DND-41 (cell line): ENCODE measurements at regions not wholly inside any gene's neighbourhood (a gene's known extent, or its start where the extent isn't known, plus 50 kb on each side); places are given as distances from the start of the nearest gene placed in this dataset.

Experiments used
- ATAC-seq: fragments of 200-7000 bp; cut with Tn5 transposase; 3 replicates; pipeline ENCODE4 v1.9.1; 2021; ENCODE audit warnings: low read depth; ENCODE audit not compliant: insufficient read depth
- DNase-seq: peaks from one replicate; pipeline ENCODE4 v3.0.0-alpha.2; 2020
- H2AFZ ChIP-seq: 2 replicates; pipeline ENCODE4 v1.6.0; 2012; ENCODE audit warnings: low read depth, low read length
- H3K27ac ChIP-seq: 2 replicates; pipeline ENCODE4 v1.5.1; 2012; ENCODE audit warnings: low read length, inconsistent platforms
- H3K27me3 ChIP-seq: fragments of 200-600 bp; sonication (generic); 2 replicates; pipeline ENCODE4 v1.6.0; 2012; ENCODE audit warnings: low read length, mild to moderate bottlenecking, inconsistent platforms; ENCODE audit not compliant: insufficient read depth, poor library complexity
- H3K36me3 ChIP-seq: 2 replicates; pipeline ENCODE4 v1.5.1; 2012; ENCODE audit warnings: low read length, inconsistent platforms; ENCODE audit not compliant: insufficient read depth
- H3K4me1 ChIP-seq: 2 replicates; pipeline ENCODE4 v1.5.1; 2012; ENCODE audit warnings: mild to moderate bottlenecking, low read length; ENCODE audit not compliant: insufficient read depth
- H3K4me2 ChIP-seq: 2 replicates; pipeline ENCODE4 v1.6.0; 2012; ENCODE audit warnings: mild to moderate bottlenecking, moderate library complexity, low read length, inconsistent platforms; ENCODE audit not compliant: insufficient read depth
- H3K4me3 ChIP-seq, 2 experiments: fragments of 200-600 bp in 1 of 2; shearing (Covaris generic) in 1 of 2; 2 replicates each; pipeline ENCODE4 v1.5.1; 2012 to 2016; ENCODE audit warnings: inconsistent platforms in 2 of 2, low read length in 2 of 2, mild to moderate bottlenecking in 2 of 2, low read depth in 1 of 2, moderate library complexity in 1 of 2
- H3K79me2 ChIP-seq: 2 replicates; pipeline ENCODE4 v1.6.0; 2012; ENCODE audit warnings: low read length, inconsistent platforms; ENCODE audit not compliant: insufficient read depth
- H3K9ac ChIP-seq: 2 replicates; pipeline ENCODE4 v1.6.0; 2012; ENCODE audit warnings: low read depth, mild to moderate bottlenecking, inconsistent platforms, low read length, moderate library complexity
- H3K9me3 ChIP-seq: 2 replicates; pipeline ENCODE4 v1.5.1; 2012; ENCODE audit warnings: low read length, moderate library complexity, mild to moderate bottlenecking, inconsistent platforms; ENCODE audit not compliant: insufficient read depth, severe bottlenecking
- H4K20me1 ChIP-seq: 2 replicates; pipeline ENCODE4 v1.6.0; 2012; ENCODE audit warnings: low read length; ENCODE audit not compliant: insufficient read depth
- CTCF ChIP-seq: IDR thresholded peaks from 2 replicates; pipeline ENCODE4 v1.5.1; 2012; ENCODE audit warnings: borderline replicate concordance, low read length, moderate library complexity, mild to moderate bottlenecking; ENCODE audit not compliant: poor library complexity, severe bottlenecking; ENCODE audit errors: extremely low read depth
- EZH2 ChIP-seq: IDR thresholded peaks from 3 replicates; pipeline ENCODE4 v1.6.1; 2012; ENCODE audit warnings: borderline replicate concordance, low read depth, mild to moderate bottlenecking, moderate library complexity, low read length, inconsistent platforms; ENCODE audit not compliant: severe bottlenecking

GRCh38 chr1:177706977-177707376, 262.9 kb downstream of the SEC16B start:
- no peaks in the 10 kb centered on the region for H3K36me3 ChIP-seq
- H3K27ac ChIP-seq: no peak overlapping the region
- H3K9ac ChIP-seq: no peak overlapping the region
- TF ChIP-seq CTCF: no peak
- no peak for TF ChIP-seq EZH2
- no peaks in the 10 kb centered on the region for H4K20me1 ChIP-seq
- H3K4me2 ChIP-seq: no peak overlapping the region
- no peaks in the 10 kb centered on the region for H3K27me3 ChIP-seq
- H3K79me2 ChIP-seq: no peaks in the 10 kb centered on the region
- ATAC-seq (no peak), DNase-seq (no peak)
- H3K4me1 ChIP-seq: no peaks in the 10 kb centered on the region
- no peak overlapping the region for H3K4me3 ChIP-seq
- no peak overlapping the region for H2AFZ ChIP-seq
- H3K9me3 ChIP-seq: no peaks in the 10 kb centered on the region

DNA sequence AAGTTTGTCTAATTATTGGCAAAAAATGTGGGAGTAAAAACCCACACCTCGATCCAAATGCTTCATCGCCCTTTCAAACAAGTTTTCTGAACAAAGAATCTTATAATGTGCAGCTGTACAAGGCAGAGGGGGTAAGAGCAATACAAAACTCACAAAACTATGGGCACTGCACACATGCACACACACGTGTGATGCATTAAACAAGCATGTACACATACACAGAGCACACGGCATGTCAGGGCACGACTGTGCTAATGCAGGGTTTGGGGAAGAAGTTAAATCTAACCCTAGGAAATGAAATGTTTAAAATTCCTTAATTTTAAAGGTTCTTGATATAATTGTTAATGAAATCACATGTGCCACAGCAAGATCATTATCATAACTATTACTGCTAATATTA, 264.0 kb downstream of the SEC16B start:
- Histone ChIP-seq H3K4me1 (no peaks in the 10 kb centered on the region), H2AFZ (no peak overlapping the region), H3K9ac (no peak overlapping the region), H3K27ac (no peak overlapping the region), H3K27me3 (no peaks in the 10 kb centered on the region), H3K36me3 (no peaks in the 10 kb centered on the region), H4K20me1 (no peaks in the 10 kb centered on the region), H3K9me3 (no peaks in the 10 kb centered on the region), H3K4me3 (no peak overlapping the region), H3K4me2 (no peak overlapping the region), H3K79me2 (no peaks in the 10 kb centered on the region)
- DNase-seq: no peak
- no peak for TF ChIP-seq CTCF
- no peak for TF ChIP-seq EZH2
- no peak for ATAC-seq

- Histone ChIP-seq H3K9ac (no peak overlapping the region), H3K27me3 (no peaks in the 10 kb centered on the region), H3K4me2 (no peak overlapping the region), H3K36me3 (no peaks in the 10 kb centered on the region), H3K79me2 (no peaks in the 10 kb centered on the region), H2AFZ (no peak overlapping the region), H3K9me3 (no peaks in the 10 kb centered on the region), H4K20me1 (no peaks in the 10 kb centered on the region), H3K4me3 (no peak overlapping the region), H3K4me1 (no peaks in the 10 kb centered on the region), H3K27ac (no peak overlapping the region)
- DNase-seq (no peak), ATAC-seq (no peak)
- TF ChIP-seq CTCF (no peak), EZH2 (no peak)
These were observed 265.9 kb downstream of the SEC16B start for GRCh38 chr1:177703888-177704446.
